Psoas muscle (tissue), 7 donors: ENCODE measurements at regions not wholly inside any gene's neighbourhood (a gene's known extent, or its start where the extent isn't known, plus 50 kb on each side); places are given as distances from the start of the nearest gene placed in this dataset.

Source experiments
- ATAC-seq, 4 donors: fragments of 200-7000 bp; cut with Tn5 transposase; one replicate each; pipeline ENCODE4 v1.9.1; 2020; ENCODE audit warnings: moderate library complexity in 3 of 4, mild to moderate bottlenecking in 2 of 4
- DNase-seq, 2 donors: peaks; one replicate each; pipeline ENCODE4 v3.0.0-alpha.2; 2020
- H3K27ac ChIP-seq: fragments of 200-600 bp; one replicate; pipeline ENCODE4 v1.8.0; 2022
- H3K27me3 ChIP-seq, 3 donors: fragments of 200-600 bp in 1 of 3; one replicate each; pipeline versions ENCODE4 v1.6.1 to v1.8.0; 2013 to 2022; ENCODE audit warnings: low read length in 2 of 3, mild to moderate bottlenecking in 2 of 3, moderate library complexity in 1 of 3; ENCODE audit not compliant: insufficient read depth in 3 of 3
- H3K36me3 ChIP-seq, 2 donors: fragments of 200-600 bp in 1 of 2; one replicate each; pipeline versions ENCODE4 v1.6.1 to v1.8.0; 2013 to 2022; ENCODE audit warnings: low read depth in 1 of 2, mild to moderate bottlenecking in 1 of 2, moderate library complexity in 1 of 2; ENCODE audit not compliant: insufficient read depth in 1 of 2
- H3K4me1 ChIP-seq: fragments of 200-600 bp; one replicate; pipeline ENCODE4 v1.8.0; 2022
- H3K4me3 ChIP-seq: fragments of 200-600 bp; one replicate; pipeline ENCODE4 v1.8.0; 2022; ENCODE audit warnings: mild to moderate bottlenecking
- H3K9me3 ChIP-seq: fragments of 200-600 bp; one replicate; pipeline ENCODE4 v1.8.0; 2022
- CTCF ChIP-seq: fragments of 200-600 bp; IDR thresholded peaks from one replicate; pipeline ENCODE4 v1.8.0; 2022; ENCODE audit warnings: antibody characterized with exemption
- WGBS, 3 donors: extraction: QIAGEN DNeasy Blood & Tissue Kit; methylation state at CpG; one replicate each; pipeline versions ENCODE4 v1.1.6 to v1.1.7; 2013; 5-methylcytosine and 5-hydroxymethylcytosine counted together
- intact Hi-C, 2 donors: fragments of 100-400 bp; cut with DNase I; formaldehyde crosslinking; loops; one replicate each; pipeline versions ENCODE4 v1.11.0 to v1.14.2; 2022
- donor health status: healthy with polysubstance abuse.
- donor health status: DM: no; HTN: no; CAD: no; lungs with moderate emphysema.
- donor health status: Bipolar disorder and iron deficiency.
- donor health status: healthy.
- donor health status: DM: yes; HTN: yes; CAD: no.
- donor health status: DM: no; HTN: no; CAD: no.
- donor health status: DM: yes; HTN: yes; CAD: no.

- H3K27me3 ChIP-seq, result no peaks in the 10 kb centered on the region
- no peak overlapping the region for H3K4me3 ChIP-seq
- intact Hi-C loops, result no loop called here
- no peak overlapping the region for H3K27ac ChIP-seq
- no peaks in the 10 kb centered on the region for H3K4me1 ChIP-seq
- DNase-seq (no peak), ATAC-seq (no peak)
- no peak for TF ChIP-seq CTCF
- H3K9me3 ChIP-seq, result no peaks in the 10 kb centered on the region
- WGBS, 3 donors, result 46 to 70% (median 57%) methylated on average over 3 of the region's 3 CpGs
- no peaks in the 10 kb centered on the region for H3K36me3 ChIP-seq
These were observed 206.0 kb downstream of the KIT start for GRCh38 chr4:54863571-54864255.

GRCh38 chr4:54861201-54861600 lies 203.4 kb downstream of the KIT start:
- Histone ChIP-seq H3K4me3 (no peak overlapping the region), H3K4me1 (no peaks in the 10 kb centered on the region), H3K27me3 (no peaks in the 10 kb centered on the region), H3K9me3 (no peaks in the 10 kb centered on the region), H3K27ac (no peak overlapping the region), H3K36me3 (no peaks in the 10 kb centered on the region)
- intact Hi-C loops, result no loop called here
- no peak for TF ChIP-seq CTCF
- no peak for DNase-seq
- no peak for ATAC-seq
- 62 to 79% (median 72%) methylated on average over 2 of the region's 2 CpGs for WGBS, 3 donors

- Histone ChIP-seq H3K27ac (no peak overlapping the region), H3K36me3 (no peaks in the 10 kb centered on the region), H3K27me3 (no peaks in the 10 kb centered on the region), H3K4me3 (no peak overlapping the region), H3K9me3 (no peaks in the 10 kb centered on the region), H3K4me1 (no peaks in the 10 kb centered on the region)
- 17 to 29% (median 21%) methylated on average over 9 of the region's 9 CpGs for WGBS, 3 donors
- DNase-seq (peak in 1 of 2 donors; percentile 11), ATAC-seq (no peak)
- intact Hi-C loops, result no loop called here
- TF ChIP-seq CTCF, result no peak
These were observed 197.6 kb downstream of the KIT start for GRCh38 chr4:54855191-54855854.

- 96% methylated on average over 2 of the region's 2 CpGs for WGBS, 3 donors
- Histone ChIP-seq H3K36me3 (no peaks in the 10 kb centered on the region), H3K27me3 (no peaks in the 10 kb centered on the region), H3K9me3 (no peaks in the 10 kb centered on the region), H3K27ac (no peak overlapping the region), H3K4me1 (no peaks in the 10 kb centered on the region), H3K4me3 (no peak overlapping the region)
- no peak for ATAC-seq
- no peak for DNase-seq
- TF ChIP-seq CTCF, result no peak
- intact Hi-C loops, result no loop called here
These were observed 194.8 kb downstream of the KIT start for GRCh38 chr4:54852602-54853001.
